GM21529 (cell line): ENCODE measurements at regions not wholly inside any gene's neighbourhood (a gene's known extent, or its start where the extent isn't known, plus 50 kb on each side); places are given as distances from the start of the nearest gene placed in this dataset.

Source experiments
- ATAC-seq: cut with Tn5 transposase; IDR thresholded peaks from one replicate; pipeline ENCODE4 v1.9.1; 2021; ENCODE audit not compliant: unreplicated experiment

DNA sequence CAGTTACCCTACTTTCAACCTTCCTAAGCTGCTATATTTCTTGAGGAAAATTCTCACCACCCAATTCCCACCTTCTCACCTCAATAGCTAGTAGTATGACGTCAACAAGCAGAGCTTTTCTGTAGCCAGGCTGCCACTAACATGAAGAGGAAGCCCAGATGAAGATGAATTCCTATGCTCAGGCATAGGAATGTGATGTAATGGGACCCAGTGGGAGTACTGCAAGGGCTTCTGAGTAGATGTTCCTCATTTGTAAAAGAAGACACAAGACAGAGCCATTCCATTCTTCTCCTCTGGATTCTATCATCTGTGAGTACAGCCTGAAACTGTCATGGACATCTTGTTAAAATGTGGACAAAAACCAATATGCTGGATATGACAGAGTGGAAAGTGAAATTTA is 81.6 kb upstream of the KLF3 start:
- no peak for ATAC-seq

DNA sequence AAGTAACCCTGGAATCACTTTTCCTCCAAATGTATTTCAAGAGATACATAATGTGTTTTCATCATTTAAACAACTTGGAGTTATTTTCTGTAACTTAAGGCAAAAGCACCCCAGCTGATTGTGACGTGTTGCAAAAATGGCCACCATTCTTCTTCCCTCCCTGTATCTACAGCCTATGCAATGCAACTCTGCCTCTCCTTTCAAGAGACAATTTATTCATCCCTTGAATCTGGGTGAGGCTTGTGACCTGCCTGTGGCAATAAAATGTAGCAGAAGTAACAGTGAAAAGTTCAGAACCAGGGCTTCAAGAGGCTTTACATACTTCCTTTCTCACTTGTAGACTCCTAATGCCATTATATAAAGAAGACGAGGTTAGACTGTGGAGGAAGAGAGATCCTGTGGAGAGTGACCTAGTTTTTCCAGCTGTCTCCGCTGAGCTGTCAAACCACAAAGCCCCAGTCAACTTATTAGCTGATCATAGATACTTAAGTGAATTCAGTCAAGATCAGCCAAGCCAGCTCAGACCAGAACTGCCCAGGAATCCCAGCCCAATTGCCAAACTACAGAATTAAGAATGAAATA is 81.0 kb upstream of the KLF3 start:
- ATAC-seq, result no peak

DNA sequence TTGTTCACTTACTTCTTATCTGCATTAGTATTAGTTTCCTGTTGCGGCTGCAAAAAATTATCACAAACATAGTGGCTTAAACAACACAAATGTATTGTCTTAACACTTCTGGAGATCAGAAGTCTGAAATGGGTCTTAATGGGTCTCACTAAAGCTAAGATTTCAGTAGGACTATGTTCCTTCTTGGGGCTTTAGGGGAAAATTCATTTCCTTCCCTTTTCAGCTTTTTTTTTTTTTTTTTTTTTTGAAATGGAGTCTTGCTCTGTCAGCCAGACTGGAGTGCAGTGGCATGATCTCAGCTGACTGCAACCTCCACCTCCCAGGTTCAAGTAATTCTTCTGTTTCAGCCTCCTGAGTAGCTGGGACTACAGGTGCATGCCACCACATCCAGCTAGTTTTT is 78.1 kb upstream of the KLF3 start:
- ATAC-seq, result no peak

DNA sequence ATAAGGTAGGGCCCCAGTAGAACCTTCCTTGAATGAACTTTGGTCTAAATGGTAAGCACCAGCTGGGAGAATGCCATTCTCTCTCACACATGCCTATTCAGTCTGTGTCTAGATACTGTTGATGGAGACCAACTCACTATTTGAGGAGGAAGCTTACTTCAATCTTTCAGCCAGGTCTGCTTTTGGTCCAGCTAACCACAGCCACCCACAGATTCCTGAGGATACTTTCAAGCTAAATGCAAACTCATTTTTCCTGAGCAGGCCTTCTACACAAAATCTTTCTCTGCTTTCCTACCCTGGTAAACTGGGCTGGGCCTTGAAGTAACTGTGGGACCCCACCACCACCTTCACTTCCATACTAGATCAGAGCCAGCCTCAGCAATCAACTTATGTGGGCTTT is 76.9 kb upstream of the KLF3 start:
- ATAC-seq, result no peak

DNA sequence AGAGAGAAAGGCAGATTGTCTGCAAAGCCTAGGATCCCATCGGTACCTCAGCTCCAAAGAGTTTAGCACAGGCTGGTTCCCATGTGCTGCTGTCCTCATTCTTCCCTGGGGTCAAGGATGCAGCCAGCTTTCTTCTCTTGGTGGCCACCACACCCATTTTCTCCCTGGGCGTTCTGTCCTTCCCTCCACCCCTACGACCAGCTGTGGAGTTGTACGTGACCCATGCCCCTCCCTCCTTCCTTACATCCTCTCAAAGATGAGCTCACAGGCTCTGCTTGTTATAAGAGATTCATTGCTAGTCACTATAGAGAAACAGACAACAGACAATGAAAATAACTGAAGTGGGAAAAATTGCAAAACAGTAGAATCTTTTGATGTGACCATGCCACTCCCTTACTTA is 74.0 kb upstream of the KLF3 start:
- ATAC-seq, result no peak

DNA sequence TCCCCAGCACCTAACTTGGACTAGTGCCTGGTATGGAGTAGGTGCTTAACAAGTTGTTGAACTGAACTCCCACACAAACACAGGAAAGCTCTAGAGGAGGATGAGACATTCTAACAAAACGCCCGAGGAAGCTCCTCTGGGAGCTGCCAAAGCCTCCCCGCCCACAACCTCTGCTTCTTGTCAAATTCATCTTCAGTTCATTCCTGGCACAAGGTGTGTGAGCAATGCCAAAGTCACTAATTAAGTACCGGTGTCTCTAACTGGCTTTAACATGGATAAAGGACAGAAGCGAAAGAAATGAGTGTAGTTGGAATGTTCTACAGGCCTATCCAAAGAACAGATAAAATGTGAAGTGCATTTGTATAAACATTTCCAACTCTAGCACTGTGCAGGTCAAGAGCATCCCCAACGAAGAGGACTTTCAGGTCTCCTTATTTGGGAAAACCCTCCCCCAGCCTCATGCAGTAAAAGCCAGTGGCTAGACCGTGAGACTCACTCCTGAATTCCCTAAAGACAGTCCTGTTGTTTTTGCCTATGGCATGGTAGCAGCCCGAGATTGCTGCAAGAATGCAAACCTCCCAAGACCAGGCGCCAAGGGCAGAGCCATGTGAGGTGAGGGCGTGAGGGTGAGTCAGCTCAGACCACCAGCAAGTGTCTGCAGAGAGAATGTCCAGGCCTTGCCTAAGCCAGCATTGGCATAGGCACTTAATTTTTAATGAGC is 72.2 kb upstream of the KLF3 start:
- no peak for ATAC-seq

DNA sequence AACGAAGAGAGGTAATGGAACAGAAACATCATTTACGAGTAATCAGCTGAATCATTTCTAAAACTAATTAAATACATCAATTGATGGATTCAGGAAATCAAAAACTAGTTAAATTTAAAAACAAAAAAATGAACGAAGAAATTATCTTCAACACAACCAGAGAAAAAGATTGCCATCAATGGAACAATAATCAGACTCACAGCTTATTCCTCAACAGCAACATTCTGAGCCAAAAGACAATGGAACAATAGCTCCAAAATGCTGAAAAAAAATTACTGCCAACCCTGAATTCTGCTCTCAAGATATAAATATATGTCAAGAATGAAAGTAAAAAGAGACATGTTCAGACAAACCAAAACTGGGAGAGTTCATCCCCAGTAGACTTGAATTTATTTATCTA is 65.5 kb upstream of the KLF3 start:
- no peak for ATAC-seq

DNA sequence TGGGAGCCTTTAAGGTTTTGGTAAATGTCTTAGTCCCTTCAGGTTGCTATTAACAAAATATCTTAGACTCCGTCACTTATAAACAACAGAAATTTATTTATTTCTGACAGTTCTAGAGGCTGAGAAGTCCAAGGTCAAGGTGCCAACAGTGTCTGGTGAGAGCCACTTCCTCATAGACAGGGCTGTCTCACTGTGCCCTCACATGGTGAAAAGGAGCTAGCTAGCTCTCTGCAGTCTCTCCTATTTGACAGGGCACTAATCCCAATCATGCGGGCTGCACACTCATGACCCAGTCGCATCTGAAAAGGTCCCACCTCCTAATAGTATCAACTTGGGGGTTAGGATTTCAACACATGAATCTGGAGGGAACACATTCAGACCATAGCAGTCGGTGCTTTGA is 63.4 kb upstream of the KLF3 start:
- ATAC-seq, result no peak

DNA sequence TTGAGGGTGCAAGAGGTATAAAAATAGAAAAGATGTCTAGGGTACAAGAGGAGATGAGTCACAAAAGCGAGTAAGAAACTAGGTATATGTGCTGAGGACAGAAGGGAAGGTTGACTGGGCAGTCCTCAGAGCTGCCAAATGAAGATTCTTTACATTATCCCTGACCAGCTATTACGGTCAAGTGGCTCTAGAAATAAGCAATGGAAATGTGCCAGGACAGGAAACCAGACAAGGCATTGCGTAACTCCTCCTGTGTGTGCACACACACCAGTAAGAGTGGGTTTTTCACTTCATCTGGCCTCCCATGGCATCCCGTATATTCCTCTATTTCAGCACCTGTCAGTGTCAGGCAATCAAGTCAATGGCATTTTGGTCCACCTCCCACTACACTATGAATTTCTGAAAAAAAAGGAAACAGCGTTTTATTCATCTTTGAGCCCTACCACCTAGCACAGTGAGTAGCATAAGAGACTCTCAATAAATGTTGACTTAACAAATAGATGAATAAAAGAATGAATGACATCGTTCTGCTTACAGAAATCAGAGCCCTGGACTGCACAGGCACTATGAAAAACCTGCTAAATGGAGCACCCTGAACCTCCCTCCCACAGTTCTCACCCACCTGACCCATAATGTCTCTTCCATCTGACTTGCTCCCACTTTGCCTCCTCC is 62.6 kb upstream of the KLF3 start:
- no peak for ATAC-seq

DNA sequence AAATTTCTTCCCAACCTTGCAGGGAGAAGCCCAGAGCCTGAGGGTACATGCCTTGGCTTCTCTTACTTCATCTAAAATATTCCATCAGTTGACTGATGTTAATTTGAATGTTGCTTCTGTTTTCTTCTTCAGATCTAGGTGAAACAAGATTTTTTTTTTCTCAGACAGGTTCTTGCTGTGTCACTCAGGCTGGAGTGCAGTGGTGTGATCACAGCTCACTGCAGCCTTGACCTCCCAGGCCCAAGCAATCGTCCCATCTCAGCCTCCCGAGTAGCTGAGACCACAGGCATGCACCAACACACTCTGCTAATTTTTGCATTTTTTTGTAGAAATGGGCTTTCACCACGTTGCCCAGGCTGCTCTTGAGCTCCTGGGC is 62.1 kb upstream of the KLF3 start:
- ATAC-seq, result no peak

DNA sequence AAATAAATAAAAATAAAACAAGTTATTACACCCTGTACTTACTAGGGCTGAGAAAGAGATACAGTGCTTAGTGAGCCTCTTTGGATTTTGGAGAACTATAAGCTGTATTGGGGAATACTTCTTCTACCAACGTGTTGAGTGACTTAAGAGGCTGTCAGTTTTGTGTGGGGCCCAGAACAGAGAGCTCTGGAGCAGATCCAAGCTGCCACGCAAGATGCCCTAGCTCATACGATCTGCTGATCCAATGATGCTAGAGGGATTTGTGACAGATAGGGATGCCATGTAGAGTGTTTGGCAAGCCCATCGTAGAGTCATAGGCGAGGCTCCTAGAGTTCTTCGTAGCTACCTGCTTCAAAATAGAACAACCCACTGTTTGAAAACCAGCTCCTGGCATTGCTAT is 60.3 kb upstream of the KLF3 start:
- no peak for ATAC-seq

DNA sequence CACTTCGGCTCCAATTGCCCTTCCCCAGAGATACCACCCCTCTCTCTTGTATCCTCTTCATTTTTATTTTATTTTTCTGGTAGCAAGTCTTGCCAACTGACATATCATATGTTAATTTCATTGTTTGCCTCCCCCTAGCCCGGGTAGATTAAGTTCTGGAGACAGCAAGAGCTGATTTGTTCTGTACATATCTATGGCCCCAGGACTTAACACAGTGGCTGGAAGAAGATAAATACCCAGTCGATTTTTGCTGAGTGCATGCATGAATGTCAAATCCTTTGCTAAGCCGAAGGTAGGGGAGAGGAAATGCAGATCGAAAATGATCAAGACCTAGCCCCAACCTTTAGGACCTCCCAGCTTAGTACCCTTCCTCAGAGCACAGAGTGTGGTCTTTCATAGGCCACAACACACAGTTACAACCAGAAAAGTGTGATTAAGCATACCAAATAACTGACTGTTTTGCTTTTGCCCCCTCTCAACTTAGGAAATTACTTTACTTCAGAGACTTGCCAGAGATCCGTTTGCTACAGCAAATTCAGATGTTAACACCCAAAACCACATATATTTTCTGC is 58.7 kb upstream of the KLF3 start:
- no peak for ATAC-seq

DNA sequence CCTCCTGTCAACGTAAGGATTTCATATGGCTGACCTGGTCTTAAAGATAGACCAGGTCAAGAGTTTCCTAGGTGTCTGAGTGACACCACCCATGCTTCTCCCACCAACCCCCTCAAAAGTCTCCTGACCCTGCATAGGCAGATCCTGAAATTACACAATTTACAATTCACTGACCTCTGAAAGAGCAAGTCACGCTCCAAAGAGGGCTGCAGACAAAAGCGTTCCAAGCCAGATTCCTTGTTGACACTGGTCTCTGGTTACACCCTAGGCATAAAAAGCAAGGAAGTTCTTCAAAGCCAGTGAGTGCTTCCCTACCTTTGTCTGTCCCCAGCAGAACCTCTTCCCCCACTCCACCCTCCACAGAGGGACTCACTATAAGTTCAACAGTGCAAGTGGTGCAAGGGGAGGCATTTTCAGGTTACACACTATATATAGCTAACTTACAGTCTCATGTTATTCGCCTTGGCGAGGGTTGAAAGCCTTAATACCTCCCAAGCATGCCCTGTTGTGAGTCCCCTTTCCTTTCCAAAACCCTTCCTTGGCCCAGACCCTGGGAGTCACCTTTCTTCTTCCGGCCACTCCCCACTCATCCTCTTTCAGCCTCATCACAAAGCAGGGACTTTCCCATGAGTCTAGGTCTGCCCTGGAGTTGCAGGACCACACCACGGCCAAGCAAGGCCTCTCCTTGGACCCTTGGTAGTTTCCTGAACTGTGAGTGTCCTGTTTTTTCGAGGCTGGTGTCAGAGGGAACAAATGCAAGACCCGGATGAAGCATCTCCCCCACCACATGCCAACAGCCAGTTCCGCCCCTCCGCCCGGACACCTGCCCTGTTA is 58.0 kb upstream of the KLF3 start:
- ATAC-seq, result no peak

DNA sequence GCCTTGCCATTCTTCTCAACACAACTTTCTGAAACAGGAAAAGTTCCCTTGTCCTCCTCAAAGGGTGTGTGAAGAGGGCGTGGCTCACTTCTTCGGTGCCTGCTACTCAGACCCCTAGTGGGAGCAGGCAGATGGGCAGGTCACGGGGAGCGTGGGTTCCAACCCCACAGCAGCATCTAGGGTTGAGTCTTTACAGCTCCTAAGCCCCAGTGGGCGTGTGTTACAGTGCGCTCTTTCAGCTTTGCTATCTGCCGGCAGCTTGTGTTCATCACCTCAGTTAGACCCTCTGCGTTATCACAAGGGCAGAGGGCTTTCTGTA is 57.5 kb upstream of the KLF3 start:
- no peak for ATAC-seq

DNA sequence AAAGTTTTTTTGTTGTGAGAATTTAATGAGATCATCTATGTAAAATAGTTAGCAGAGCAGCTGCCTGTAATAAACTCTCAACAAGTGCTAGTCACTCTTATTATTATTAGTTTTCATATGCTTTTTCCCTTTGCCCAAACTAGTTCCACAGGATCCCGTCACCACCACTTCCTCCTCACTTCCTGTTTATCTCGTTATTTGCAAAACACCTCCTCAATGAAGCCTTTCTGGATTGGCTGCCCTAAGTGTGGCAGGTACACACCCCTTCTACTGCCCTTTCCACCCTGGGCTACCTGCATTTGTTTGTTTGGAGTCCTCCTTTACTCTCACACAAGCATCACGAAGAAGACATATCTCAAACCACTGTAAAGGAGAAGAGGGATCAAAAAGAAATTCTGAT is 54.4 kb upstream of the KLF3 start:
- ATAC-seq, result no peak

DNA sequence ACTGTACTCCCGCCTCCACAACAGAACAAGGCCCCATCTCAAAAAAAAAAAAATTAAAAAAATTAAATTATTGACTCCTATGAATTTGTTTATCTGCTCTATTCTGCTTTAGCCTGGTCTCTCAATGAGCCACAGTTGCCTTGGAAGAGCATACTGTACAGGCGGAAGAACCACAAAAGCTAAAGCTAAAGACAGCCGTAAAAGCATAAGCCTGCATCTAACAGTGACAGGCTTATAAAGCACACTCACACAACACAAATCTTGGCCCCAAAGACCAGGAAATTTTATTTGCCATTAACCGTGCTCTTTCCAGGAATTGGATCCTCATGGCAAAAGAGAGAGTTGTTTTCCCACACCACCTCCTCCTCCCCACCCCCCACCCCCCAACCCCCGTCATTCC is 53.5 kb upstream of the KLF3 start:
- no peak for ATAC-seq

DNA sequence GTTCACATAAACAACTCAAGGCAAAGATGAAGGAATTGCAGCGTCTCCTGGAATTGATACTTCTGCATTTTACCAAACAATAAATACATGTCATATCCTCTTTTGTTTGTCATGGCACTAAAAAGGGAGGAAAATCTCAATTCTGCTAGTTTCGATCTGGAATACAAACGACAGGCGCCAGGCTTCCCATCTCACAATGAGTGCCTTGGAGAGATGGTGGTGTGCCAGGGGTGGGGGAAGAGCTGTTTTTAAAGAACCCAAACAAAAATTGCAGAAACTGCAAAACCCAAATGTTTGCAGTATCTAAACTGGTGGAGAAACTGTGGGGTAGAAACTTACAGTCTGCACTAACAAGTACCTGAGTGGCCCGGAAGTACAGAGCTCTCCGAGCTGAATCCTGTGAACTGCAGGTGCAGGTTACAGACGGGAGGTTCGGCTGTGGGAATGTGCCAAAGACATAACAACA is 53.0 kb upstream of the KLF3 start:
- ATAC-seq, result no peak

DNA sequence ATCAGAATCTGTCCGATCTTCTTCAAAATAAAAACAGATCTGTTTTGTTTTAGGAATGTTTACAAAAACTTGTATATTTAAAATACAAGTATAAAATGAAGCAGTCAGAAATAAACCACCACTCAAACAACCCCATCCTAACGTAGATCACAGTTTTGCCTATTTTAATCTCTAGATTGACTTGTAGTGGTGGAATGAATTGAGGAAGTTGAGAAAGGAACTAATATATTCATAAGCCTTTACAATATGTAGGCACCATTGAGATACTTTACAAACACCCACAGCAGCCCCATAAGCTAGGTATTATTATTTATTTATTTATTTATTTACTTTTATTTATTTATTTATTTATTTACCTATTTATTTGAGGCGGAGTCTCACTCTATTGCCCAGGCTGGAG is 52.3 kb upstream of the KLF3 start:
- no peak for ATAC-seq

DNA sequence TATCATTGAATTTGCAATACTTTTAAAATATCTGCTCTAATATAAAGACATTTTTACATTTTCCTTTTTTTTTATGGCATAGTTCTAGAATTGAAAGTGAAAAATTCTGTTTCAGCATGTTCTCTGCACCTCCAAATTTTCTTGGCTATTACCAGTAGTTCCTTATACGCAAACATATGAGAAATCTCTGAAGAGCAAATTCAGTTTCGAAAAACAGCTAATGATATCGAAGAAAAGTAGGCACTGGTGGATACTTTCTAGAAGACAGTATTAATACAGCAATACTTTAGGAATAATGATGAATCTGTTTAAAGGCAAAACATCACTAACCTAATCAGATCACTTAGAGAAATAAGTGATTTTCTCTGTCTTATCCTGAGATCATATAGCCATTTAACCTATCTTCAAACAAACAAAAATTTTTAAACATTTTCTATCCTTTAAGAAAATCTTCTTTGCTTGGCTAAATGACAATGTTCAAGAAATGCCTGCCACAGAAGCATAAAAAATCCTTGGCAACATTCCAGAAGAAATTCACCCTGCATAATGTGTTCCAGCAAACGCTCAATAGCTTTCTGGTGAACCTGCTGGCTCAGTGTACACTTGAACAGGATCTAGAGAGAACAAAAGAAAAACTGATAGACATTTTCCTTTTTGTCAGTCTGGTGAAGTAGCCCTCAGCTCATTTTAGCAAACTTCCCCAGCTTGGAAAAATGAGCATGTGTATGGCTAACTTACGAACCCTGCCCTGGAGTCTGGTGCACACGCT is 51.2 kb upstream of the KLF3 start:
- ATAC-seq, result no peak
